A172 (cell line): ENCODE measurements at regions not wholly inside any gene's neighbourhood (a gene's known extent, or its start where the extent isn't known, plus 50 kb on each side); places are given as distances from the start of the nearest gene placed in this dataset.
"Not testable (repeated sequence)": the region's sequence is repeated elsewhere in the genome, so short reads cannot be mapped to it uniquely, and the experiment has no call there.

ENCODE experiments used
- DNase-seq: peaks from one replicate; pipeline ENCODE4 v3.0.0-alpha.2; 2015; ENCODE audit warnings: low spot score

DNA sequence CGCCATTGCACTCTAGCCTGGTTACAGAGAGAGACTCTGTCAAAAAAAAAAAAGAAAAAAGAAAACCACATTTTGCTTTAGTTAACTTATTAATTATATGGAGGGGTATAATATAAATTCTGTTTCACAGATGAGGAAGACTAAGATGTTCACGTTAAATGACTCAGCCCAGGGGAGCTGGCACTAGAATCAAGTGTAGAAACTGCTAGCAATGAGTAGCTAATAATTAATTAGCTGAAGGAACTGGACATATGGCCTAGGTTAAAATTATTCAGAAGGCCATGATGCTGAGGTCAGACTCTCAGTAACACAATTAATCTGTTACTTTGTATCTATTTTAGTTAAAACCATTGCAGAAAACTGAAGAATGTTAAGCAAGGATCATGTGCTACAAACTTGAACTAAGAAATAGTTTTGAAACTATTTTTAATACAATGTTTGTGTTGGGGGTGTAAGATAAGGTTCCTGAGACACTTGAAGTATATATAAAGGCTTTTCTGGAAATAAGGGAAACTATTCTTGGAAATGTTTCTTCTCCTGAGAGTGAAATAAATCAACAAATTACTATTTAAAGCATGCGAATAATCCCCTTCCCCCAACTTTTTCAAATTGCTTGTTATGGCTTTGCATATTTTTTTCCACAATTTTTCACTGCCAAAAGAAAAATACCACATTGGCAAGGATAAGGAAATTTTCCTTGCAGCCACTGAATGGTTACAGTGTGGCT is 589.3 kb downstream of the SOX5 start:
- no peak for DNase-seq

DNA sequence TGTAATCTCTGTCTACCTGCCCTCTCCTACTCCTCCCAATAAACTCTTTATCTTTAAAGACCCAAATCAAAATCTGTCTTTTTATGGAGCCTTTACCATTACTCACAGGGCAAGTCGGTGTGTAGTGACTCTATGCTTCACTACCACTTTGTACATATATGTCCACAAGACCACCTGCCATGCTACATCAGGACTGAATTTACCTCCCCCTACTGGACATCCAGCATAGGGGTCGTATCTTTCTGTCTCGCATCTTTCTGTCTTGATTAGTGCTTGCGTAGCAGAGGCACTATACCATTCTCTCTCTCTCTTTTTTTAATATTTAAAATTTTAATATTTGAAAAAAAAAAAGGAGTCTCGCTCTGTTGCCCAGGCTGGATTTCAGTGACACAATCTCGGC is 587.5 kb downstream of the SOX5 start:
- DNase-seq, result no peak

DNA sequence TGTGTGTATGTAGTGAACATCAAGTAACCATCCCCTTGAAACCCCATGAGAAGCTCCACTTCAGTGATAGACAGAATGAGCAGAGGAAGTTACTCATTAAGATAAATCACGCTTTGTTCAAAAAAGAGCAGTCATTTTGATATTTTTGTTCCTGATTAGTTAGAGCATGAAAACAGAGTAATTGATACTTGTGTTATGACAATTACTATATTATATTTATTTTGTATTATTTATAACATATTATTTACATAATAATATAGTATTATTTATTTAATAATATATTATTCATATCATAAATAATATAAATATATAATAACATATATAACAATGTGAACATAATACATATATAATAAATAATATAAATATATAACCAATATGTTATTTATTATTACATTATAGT is 580.9 kb downstream of the SOX5 start:
- DNase-seq, result no peak

DNA sequence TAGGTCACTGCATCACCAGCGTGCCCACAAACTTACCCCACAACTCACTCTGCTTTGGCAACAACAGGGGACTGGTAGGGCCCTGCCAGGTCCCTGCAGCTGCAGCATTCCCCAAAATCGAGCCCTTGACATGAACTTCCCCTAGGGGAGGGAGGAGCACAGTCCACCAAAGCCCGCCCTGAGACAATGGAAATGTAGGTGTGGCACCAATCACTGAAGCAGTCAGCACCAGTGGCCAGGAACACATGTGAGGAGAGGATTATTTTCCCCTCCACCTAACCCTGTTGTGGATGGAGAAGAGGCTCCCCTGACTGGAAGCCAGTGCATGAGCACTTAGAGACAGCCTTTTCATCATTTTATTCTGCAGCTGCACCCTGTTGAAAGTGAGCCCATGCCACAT is 573.8 kb downstream of the SOX5 start:
- no peak for DNase-seq

DNA sequence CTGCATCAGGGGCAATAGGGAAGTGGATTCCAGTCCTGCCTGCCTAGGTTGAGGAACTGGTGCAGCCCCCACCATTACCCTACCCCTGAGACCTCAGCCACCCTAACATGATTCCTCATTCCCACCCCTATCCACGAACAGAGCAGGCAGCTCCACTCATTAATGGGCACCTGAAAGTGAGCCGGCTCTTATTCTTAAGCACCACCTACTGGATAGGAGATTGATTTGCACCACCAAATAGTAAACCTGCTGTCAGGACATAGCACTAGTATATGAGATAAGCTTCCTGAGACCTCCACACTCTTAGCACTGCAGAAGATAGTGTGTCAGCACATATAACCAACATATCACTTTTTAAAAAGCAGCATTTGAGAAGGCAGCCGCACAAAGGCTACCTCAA is 573.2 kb downstream of the SOX5 start:
- DNase-seq, result no peak

DNA sequence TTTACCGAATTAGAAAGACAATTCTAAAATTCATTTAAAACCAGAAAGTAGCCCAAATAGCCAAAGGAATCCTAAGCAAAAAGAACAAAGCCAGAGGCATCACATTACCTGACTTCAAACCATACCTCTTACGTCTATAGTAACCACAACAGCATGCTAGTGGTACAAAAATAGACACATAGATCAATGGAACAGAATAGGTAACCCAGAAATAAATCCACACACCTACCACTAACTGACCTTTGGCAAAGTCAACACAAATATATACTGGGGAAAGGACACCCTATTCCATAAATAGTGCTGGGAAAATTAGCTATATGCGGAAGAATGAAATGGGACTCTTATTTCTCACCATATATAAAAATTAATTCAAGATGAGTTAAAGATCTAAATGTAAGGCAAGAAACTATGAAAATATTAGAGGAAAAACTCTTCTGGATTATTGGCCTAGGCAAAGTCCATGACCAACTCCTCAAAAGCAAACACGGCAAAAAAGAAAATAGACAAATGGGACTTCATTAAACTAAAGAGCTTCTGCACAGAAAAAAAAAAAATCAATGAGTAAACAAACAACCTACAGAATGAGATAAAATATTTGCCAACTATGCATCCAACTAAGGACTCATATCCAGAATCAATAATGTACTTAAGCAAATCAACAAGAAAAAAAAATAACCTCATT is 568.9 kb downstream of the SOX5 start:
- no peak for DNase-seq

DNA sequence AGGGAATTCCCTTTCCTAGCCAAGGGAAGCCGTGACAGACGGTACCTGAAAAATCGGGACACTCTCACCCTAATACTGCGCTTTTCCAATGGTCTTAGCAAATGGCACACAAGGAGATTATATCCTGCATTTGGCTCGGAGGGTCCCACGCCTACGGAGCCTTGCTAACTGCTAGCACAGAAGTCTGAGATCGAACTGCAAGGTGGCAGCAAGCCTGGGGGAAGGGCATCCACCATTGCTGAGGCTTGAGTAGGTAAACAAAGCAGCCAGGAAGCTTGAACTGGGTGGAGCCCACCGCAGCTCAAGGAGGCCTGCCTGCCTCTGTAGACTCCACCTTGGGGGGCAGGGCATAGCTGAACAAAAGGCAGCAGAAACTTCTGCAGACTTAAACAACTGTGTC is 560.6 kb downstream of the SOX5 start:
- DNase-seq, result not testable (repeated sequence)

DNA sequence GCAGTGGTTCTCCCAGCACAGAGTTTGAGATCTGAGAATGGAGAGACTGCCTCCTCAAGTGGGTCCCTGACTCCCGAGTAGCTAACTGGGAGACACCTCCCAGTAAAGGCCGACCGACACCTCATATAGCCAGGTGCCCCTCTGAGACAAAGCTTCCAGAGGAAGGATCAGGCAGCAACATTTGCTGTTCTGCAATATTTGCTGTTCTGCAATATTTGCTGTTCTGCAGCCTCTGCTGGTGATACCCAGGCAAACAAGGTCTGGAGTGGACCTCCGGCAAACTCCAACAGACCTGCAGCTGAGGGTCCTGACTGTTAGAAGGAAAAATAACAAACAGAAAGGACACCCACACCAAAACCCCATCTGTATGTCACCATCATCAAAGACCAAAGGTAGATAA is 560.2 kb downstream of the SOX5 start:
- not testable (repeated sequence) for DNase-seq

DNA sequence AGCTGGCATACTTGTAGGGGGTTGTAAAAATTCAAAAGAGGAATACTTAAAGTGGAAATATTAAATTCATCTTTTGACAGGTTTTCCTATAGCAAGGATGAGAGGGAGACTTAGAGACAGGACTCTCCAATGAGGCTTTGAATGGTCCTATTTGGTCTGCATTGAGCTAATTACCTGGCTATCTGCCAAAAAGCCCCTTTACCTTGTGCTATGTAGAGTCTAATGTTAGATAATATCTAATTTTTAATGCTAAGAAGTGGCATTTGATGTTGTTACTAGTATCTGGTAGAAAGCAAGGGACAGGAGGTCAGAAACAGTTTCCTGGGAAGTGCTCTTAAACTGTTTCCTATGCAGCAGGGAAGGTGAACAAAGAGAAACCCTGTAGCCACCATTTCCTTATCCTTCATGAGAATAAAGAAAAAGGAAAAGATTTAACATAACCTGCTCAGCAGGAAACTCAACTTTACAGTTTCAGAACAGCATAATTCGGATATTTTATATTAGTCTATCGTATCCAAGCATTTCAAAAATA is 550.0 kb downstream of the SOX5 start:
- DNase-seq, result no peak

DNA sequence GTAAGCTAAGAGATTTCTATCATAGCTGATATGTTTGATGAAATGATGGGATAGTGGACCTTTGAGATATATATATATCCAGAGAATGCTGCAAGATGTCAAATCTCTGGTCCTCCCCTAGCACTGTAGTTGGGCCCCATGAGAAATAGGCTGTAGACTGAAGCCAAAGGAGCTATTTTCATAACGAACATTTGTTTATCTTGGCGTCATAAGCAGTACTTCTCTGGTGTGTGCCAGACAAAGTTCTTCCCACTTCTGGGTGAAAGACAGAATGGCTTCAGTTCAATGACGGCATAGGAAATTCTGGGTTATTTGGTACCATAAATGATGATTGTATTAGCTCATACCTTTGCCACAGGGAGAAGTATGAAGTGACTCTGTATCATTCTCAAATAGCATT is 534.3 kb downstream of the SOX5 start:
- no peak for DNase-seq

DNA sequence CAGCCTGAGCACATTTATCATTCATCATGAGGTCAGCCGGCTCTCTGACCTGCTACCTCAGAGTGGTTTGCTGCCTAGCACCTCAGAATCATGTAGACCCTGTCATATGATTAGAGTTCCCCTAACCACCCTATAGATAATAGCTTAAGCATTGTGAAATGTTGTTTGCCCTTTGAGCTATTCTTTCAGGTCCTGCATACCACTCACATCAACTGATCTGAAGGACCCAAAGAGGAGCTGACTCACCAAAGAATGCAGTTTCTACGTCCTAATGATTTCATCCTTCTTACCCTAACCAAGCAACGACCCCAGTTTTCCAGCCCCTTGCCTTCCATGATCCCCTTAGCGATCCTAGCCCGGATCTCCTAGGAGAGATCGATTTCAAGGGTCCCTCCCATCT is 527.9 kb downstream of the SOX5 start:
- no peak for DNase-seq

DNA sequence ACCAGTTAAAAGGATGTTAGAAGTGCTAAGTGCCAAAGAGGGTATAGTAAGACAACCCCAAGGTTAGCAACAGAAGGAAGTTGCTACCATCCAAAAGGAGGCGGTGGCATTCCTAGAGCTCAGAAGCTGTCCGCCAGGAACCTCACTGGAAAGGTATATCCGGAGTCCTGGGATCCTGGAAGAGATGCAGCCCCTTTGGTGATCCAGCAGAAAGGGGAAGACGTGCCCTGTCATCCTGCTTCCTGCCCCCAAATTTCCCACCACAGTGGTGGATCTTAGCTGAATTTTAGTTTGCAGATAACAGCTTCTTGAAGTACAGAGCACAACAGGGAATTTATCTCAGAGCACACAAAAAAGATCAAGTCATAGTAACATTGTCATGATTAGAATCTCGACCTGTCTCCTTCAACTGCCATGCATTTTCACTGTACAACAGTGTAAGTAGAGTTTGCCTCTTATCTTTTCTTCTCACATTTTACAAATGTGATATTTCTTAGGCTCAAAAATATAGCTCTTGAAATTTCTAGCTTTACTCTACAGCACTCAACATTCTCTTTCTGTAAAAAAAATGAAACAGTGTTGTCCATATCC is 526.3 kb downstream of the SOX5 start:
- no peak for DNase-seq

DNA sequence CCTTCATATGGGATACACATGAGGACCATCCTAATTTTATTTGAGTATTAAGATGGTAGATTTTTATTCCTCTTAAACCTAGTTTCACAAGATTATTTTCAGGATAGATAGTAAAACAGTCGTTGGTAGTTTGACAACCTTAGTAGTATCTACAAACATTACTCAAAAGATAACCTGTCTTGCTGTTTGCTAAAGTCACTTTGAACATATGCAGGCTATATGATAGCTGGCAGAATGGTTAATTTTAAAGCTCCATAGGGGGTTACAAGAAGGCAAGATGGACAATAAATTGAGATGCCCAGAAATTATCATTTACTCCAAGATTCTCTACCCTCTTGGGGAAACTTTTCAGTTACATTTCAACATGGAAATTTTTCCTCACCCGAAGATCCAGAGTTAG is 525.7 kb downstream of the SOX5 start:
- no peak for DNase-seq

DNA sequence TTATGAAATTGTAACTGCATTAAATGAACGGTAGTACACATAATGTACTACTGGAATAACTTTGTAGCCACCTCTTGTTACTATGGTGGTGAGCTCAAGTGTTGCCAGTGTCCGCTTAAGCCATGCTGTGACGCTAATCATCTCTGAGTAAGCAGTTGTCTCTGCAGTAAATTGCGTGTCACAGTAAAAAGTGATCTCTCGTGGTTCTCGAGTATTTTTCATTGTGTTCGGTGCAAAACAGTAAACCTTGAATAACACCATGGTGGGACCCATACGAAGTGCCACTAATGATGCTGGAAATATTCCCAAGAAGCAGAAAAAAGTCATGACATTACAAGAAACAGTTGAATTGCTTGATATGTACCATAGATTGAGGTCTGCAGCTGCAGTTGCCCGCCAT is 524.8 kb downstream of the SOX5 start:
- DNase-seq, result no peak

DNA sequence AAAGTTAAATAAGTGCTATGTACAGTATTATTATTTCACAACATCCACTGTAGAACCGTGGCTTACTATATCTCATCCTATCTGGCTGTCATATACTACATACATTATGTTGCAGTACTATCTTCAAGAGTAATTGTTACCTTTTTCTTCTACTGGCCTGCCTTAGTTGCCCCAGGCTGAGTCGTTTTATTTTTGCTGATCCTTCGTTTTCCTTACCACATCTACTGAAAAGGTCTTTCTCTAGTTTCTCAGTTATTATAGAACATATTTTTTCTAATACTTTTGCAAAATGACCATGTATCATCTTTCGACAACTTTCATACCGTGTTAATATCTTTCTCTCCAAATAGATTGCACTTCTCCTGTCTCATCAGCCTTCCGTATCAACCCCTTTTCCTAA is 523.1 kb downstream of the SOX5 start:
- DNase-seq, result no peak

DNA sequence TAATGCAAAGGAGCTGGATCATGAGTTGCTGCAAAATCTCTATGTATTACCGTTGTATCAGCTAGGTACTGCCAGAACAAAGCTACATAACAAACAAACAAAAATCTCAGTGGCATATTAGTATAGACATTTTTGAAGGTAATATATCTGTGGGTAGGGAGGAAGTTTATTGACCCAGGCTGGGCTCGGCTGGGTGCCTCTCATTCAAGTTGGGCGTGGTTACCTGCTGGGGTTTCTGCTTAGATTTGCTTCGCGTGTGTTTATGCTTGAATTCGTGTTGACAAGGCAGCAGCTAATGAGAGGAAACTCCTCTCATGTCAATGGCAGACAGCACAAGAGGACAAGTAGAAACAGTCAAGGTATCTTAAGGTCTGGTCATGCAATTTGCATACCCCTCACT is 520.7 kb downstream of the SOX5 start:
- no peak for DNase-seq

DNA sequence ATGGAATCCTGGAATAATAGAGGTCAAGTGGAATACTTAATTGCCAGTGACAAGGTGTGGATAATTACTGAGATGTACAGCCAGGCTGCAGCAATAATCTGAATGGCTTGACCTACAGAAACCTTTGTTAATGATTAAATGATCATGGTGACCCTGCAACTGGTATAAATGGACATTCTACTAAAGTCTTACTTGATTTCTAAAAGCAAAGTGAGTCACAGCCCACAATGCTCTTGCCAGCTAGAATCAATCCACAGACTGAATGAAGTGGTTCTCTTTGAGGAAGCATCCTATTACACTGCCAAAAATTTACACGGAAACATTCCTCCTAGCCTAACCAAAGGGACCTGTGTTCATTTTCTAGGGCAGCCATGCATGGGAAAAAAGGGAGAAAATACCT is 518.5 kb downstream of the SOX5 start:
- DNase-seq, result no peak

DNA sequence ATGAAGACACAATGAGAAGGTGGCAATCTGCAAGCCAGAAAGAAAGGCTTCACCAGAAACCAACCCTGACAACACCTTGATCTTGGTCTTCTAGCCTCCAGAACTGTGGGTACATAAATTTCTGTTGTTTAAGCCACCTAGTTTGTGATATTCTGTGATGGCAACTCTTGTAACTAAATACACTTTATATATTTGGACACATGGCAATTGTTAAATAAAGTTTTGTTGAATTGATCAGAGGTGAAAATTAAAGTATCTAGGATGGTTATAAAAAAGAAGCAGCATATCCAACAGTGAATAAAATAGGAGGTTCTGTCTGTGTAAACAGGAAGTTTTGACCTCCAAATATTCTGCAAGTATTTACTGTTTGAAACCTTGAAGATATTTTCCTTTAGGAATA is 516.3 kb downstream of the SOX5 start:
- no peak for DNase-seq

DNA sequence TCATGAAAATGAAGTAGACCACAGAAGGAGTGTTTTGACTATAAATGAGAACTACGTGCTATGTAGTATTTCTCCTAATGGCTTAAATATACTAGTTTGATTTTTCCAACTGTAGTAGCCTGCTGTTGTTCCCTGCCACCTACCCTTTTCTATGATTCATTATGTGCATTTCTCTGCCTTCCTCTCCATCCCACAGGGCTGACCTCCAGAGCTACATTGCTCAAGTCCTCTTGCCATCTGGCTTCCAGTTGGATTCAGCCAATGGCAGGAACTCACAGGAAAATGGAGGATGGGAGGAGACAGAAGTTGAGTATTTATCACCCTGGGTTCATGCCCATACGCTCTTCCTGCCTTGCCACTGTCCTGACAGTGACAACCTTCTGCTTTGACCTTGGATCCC is 515.3 kb downstream of the SOX5 start:
- no peak for DNase-seq

DNA sequence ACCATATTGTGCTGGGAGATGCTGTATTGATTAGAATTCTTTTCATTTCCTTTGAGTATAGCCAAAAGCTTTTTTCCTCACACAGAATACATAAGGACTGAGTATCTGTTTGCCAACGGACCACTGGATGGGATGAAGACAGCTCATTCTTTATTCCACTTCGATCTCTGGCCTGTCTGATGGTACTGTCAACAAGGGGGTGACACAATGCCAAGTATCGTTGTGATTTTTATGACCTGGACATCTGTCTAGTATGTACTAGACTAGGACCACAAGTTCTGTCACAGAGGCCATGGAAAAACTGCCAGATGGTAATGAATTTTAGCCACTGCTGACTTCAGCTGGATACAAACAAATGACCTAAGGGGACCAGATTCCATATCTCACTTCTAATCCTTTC is 502.7 kb downstream of the SOX5 start:
- DNase-seq, result no peak

DNA sequence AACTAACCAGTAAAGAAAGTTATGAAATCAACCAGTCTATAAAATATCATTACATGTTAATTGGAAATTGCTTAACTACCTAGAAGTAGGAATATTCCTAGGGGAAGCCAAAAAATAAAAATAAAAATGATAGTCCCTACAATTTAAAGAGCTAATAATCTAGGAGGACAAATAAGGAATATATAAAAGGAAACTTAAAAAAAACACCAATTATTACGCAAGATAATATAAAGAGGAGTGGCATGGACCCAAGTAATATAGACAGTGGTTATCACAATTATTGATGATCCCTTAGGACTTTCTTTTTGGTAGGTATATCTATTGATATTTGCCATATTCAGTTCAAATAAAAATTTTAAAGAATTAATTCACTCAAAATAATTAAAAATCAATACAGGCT is 498.7 kb downstream of the SOX5 start:
- DNase-seq, result no peak

DNA sequence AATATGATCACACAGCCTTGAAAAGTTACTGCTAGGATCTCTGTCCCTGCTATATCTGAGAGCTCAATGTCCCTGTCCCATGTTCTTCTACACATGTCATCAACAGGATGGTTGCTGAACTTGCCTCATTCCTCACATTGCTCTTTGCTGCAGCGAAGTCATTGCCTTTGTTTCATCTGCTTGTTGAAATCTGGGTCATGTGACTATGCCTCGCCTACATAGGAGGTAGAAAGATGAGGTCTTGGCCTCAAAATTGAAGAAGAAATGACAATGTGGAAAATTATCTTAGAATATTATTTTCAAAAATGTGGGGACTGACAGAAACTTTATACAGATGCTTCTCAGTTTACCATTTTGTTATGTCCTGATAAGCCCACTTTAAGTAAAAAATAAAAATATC is 494.2 kb downstream of the SOX5 start:
- DNase-seq, result no peak

DNA sequence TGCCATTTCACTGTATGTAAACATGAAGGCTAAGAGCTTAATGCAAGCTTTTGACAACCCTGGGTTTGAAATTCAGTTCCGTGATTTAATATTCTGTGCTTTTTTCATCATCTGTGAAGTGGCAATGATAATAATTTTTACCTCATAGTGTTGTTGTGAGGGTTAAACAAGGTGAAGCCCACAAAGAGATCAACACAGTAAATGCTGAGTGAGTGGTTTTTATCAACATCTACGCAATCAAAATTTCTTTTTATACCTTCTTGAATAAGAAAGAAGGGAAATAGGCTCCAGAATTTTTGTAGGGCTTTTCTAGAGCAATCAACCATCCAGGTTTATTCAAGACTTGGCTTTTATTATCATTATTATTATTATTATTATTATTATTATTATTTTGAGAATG is 490.8 kb downstream of the SOX5 start:
- no peak for DNase-seq
